ENCODE measurements at regions not wholly inside any gene's neighbourhood (a gene's known extent, or its start where the extent isn't known, plus 50 kb on each side); places are given as distances from the start of the nearest gene placed in this dataset.

- no peaks in the 10 kb centered on the region for H3K9me3 ChIP-seq
- DNase-seq (ENCODE audit: low spot score) (no peak), ATAC-seq (ENCODE audit: insufficient number of reproducible peaks, low FRiP score, low read depth) (no peak)
- H3K27ac ChIP-seq: no peak overlapping the region
- H3K4me1 ChIP-seq (ENCODE audit: control insufficient read depth in 1 of 2, low read depth in 2 of 2): no peaks in the 10 kb centered on the region
- no peaks in the 10 kb centered on the region for H3K36me3 ChIP-seq
- no peak for TF ChIP-seq CTCF (IDR thresholded peaks at IDR 0.05)
- H3K27me3 ChIP-seq (replicated peaks; ENCODE audit: insufficient read depth): no peaks in the 10 kb centered on the region
- H3K4me3 ChIP-seq: no peak overlapping the region
Observed at GRCh38 chrX:121337816-121338215, 290.4 kb downstream of the GLUD2 start.

GRCh38 chrX:121349263-121349662, 301.9 kb downstream of the GLUD2 start:
- H3K27ac ChIP-seq: no peak overlapping the region
- no peaks in the 10 kb centered on the region for H3K36me3 ChIP-seq
- no peaks in the 10 kb centered on the region for H3K9me3 ChIP-seq
- H3K27me3 ChIP-seq (replicated peaks; ENCODE audit: insufficient read depth): no peaks in the 10 kb centered on the region
- TF ChIP-seq CTCF (IDR thresholded peaks at IDR 0.05): no peak
- no peak overlapping the region for H3K4me3 ChIP-seq
- H3K4me1 ChIP-seq (ENCODE audit: control insufficient read depth in 1 of 2, low read depth in 2 of 2): no peaks in the 10 kb centered on the region
- no peak for ATAC-seq (ENCODE audit: insufficient number of reproducible peaks, low FRiP score, low read depth)
- DNase-seq (ENCODE audit: low spot score): no peak

GRCh38 chrX:121356139-121356849, 308.9 kb downstream of the GLUD2 start:
- Histone ChIP-seq H3K36me3 (no peaks in the 10 kb centered on the region), H3K27ac (no peak overlapping the region), H3K9me3 (no peaks in the 10 kb centered on the region), H3K4me1 (ENCODE audit: control insufficient read depth in 1 of 2, low read depth in 2 of 2) (no peaks in the 10 kb centered on the region), H3K27me3 (replicated peaks; ENCODE audit: insufficient read depth) (no peaks in the 10 kb centered on the region), H3K4me3 (no peak overlapping the region)
- ATAC-seq (ENCODE audit: insufficient number of reproducible peaks, low FRiP score, low read depth): no peak
- no peak for DNase-seq (ENCODE audit: low spot score)
- TF ChIP-seq CTCF (IDR thresholded peaks at IDR 0.05): no peak

GRCh38 chrX:121356850-121357171, 309.4 kb downstream of the GLUD2 start:
- no peaks in the 10 kb centered on the region for H3K4me1 ChIP-seq (ENCODE audit: control insufficient read depth in 1 of 2, low read depth in 2 of 2)
- H3K36me3 ChIP-seq: no peaks in the 10 kb centered on the region
- no peak for TF ChIP-seq CTCF (IDR thresholded peaks at IDR 0.05)
- no peaks in the 10 kb centered on the region for H3K9me3 ChIP-seq
- H3K27me3 ChIP-seq (replicated peaks; ENCODE audit: insufficient read depth): no peaks in the 10 kb centered on the region
- DNase-seq (ENCODE audit: low spot score) (no peak), ATAC-seq (ENCODE audit: insufficient number of reproducible peaks, low FRiP score, low read depth) (no peak)
- H3K27ac ChIP-seq: no peak overlapping the region
- H3K4me3 ChIP-seq: no peak overlapping the region

- no peak for DNase-seq (ENCODE audit: low spot score)
- no peak for ATAC-seq (ENCODE audit: insufficient number of reproducible peaks, low FRiP score, low read depth)
- Histone ChIP-seq H3K4me3 (no peak overlapping the region), H3K27ac (no peak overlapping the region), H3K27me3 (replicated peaks; ENCODE audit: insufficient read depth) (no peaks in the 10 kb centered on the region), H3K36me3 (no peaks in the 10 kb centered on the region), H3K4me1 (ENCODE audit: control insufficient read depth in 1 of 2, low read depth in 2 of 2) (no peaks in the 10 kb centered on the region), H3K9me3 (no peaks in the 10 kb centered on the region)
- no peak for TF ChIP-seq CTCF (IDR thresholded peaks at IDR 0.05)
Observed at GRCh38 chrX:121360280-121360679, 312.9 kb downstream of the GLUD2 start.
